ENCODE measurements at regions not wholly inside any gene's neighbourhood (a gene's known extent, or its start where the extent isn't known, plus 50 kb on each side); places are given as distances from the start of the nearest gene placed in this dataset.

DNA sequence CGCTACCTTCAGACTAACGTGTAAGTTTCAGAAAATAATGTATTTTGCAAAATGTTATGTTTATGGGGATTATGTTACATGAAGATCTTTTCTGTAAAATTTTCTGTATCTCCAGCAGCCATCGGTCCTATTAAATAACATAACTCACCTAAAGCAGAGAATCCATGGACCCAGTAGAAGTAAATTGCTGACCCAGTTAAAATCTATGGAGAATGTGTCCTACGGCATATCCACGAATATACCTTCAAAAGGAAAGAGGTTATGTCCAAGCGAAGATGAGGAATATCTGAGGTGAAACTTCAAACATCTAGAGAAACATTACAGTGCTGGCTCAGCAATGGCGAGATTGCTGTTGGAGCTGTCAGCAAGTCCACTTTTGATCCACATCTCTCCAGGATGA, 492.2 kb upstream of the ADAMTS16 start:
- Mint-ChIP-seq H3K36me3 (ENCODE audit: low read depth, unreplicated experiment) (no peaks in the 10 kb centered on the region), H3K4me3 (ENCODE audit: unreplicated experiment) (no peak overlapping the region), H3K9me3 (ENCODE audit: unreplicated experiment) (peaks cover 1% of the 10 kb centered on the region), H3K27me3 (ENCODE audit: low read depth, unreplicated experiment) (peaks cover 9% of the 10 kb centered on the region), H3K4me1 (ENCODE audit: low read depth, unreplicated experiment) (peaks cover 7% of the 10 kb centered on the region), H3K27ac (ENCODE audit: unreplicated experiment) (no peak overlapping the region)
- no peaks in the 10 kb centered on the region for H3K9me3 ChIP-seq (ENCODE audit: insufficient read depth, low read depth, low read length)
- H3K4me3 ChIP-seq (ENCODE audit: insufficient read depth, low read depth, low read length): no peak overlapping the region
- H4K20me1 ChIP-seq (ENCODE audit: insufficient read depth, low read length): no peaks in the 10 kb centered on the region
- H3K27ac ChIP-seq (ENCODE audit: low read depth, low read length): no peak overlapping the region
- H3K4me1 ChIP-seq (ENCODE audit: insufficient read depth, low read length): no peaks in the 10 kb centered on the region
- H3K9ac ChIP-seq (ENCODE audit: low read length): no peak overlapping the region
- no peak overlapping the region for H2AFZ ChIP-seq (ENCODE audit: low read depth, low read length)
- no peaks in the 10 kb centered on the region for H3K27me3 ChIP-seq (ENCODE audit: insufficient read depth, low read length)
- TF ChIP-seq, protein P1, sequence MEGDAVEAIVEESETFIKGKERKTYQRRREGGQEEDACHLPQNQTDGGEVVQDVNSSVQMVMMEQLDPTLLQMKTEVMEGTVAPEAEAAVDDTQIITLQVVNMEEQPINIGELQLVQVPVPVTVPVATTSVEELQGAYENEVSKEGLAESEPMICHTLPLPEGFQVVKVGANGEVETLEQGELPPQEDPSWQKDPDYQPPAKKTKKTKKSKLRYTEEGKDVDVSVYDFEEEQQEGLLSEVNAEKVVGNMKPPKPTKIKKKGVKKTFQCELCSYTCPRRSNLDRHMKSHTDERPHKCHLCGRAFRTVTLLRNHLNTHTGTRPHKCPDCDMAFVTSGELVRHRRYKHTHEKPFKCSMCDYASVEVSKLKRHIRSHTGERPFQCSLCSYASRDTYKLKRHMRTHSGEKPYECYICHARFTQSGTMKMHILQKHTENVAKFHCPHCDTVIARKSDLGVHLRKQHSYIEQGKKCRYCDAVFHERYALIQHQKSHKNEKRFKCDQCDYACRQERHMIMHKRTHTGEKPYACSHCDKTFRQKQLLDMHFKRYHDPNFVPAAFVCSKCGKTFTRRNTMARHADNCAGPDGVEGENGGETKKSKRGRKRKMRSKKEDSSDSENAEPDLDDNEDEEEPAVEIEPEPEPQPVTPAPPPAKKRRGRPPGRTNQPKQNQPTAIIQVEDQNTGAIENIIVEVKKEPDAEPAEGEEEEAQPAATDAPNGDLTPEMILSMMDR (IDR thresholded peaks at IDR 0.05; ENCODE audit: insufficient read depth, low read depth, low read length): no peak
- no peak for TF ChIP-seq EZH2 (IDR thresholded peaks at IDR 0.05; ENCODE audit: insufficient read depth, low read length)
- H3K36me3 ChIP-seq (ENCODE audit: insufficient read depth, low read length): no peaks in the 10 kb centered on the region
- H3K79me2 ChIP-seq (ENCODE audit: insufficient read depth, low read length): no peaks in the 10 kb centered on the region
- H3K4me2 ChIP-seq (ENCODE audit: low read length): no peak overlapping the region
- no peak for DNase-seq (ENCODE audit: low read depth)
- FAIRE-seq: no peak

DNA sequence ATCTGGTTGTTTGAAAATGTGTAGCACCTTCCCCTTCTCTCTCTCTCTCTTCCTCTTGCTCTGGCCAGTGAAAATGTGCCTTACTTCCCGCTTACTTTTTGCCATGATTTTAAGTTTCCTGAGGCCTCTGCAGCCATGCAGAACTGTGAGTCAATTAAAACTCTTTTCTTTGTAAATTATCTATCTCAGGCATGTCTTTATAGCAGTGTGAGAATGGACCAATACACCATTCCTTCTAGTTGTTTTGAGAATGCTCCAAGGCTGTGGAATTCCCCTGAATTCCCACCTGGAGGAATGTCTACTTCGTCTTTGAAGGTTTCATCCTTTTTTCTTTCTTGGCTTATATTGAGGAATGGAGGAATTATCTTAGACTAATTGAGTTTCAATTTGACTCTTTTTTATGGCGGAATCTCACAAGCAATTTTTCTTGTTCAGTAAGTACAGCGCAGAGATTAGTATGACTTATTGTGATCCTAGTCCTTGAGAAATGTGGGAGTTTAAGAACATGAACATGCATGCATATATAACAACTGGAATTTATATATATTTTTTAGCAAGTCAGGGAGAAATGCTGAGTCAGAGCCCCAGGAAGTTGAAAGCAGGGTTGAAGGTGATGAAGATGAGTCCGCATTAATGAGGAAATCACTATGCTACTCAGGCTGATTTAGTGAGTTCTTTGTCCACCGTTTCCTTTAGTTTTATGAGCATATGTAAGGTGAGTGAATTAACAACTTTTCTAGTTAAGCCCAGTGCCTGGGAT, 488.1 kb upstream of the ADAMTS16 start:
- FAIRE-seq (no peak), DNase-seq (ENCODE audit: low read depth) (no peak)
- Histone ChIP-seq H3K4me2 (ENCODE audit: low read length) (no peak overlapping the region), H3K27me3 (ENCODE audit: insufficient read depth, low read length) (no peaks in the 10 kb centered on the region), H4K20me1 (ENCODE audit: insufficient read depth, low read length) (no peaks in the 10 kb centered on the region), H3K79me2 (ENCODE audit: insufficient read depth, low read length) (no peaks in the 10 kb centered on the region), H3K27ac (ENCODE audit: low read depth, low read length) (no peak overlapping the region), H2AFZ (ENCODE audit: low read depth, low read length) (no peak overlapping the region), H3K4me1 (ENCODE audit: insufficient read depth, low read length) (no peaks in the 10 kb centered on the region), H3K4me3 (ENCODE audit: insufficient read depth, low read depth, low read length) (no peak overlapping the region), H3K9ac (ENCODE audit: low read length) (no peak overlapping the region), H3K36me3 (ENCODE audit: insufficient read depth, low read length) (no peaks in the 10 kb centered on the region), H3K9me3 (ENCODE audit: insufficient read depth, low read depth, low read length) (no peaks in the 10 kb centered on the region)
- H3K27me3 Mint-ChIP-seq (ENCODE audit: low read depth, unreplicated experiment): peaks cover 9% of the 10 kb centered on the region
- no peak overlapping the region for H3K27ac Mint-ChIP-seq (ENCODE audit: unreplicated experiment)
- no peak overlapping the region for H3K4me3 Mint-ChIP-seq (ENCODE audit: unreplicated experiment)
- H3K4me1 Mint-ChIP-seq (ENCODE audit: low read depth, unreplicated experiment): peaks cover 7% of the 10 kb centered on the region
- H3K36me3 Mint-ChIP-seq (ENCODE audit: low read depth, unreplicated experiment): no peaks in the 10 kb centered on the region
- no peaks in the 10 kb centered on the region for H3K9me3 Mint-ChIP-seq (ENCODE audit: unreplicated experiment)
- TF ChIP-seq, protein P1 (IDR thresholded peaks at IDR 0.05; ENCODE audit: insufficient read depth, low read depth, low read length): no peak
- TF ChIP-seq EZH2 (IDR thresholded peaks at IDR 0.05; ENCODE audit: insufficient read depth, low read length): no peak

DNA sequence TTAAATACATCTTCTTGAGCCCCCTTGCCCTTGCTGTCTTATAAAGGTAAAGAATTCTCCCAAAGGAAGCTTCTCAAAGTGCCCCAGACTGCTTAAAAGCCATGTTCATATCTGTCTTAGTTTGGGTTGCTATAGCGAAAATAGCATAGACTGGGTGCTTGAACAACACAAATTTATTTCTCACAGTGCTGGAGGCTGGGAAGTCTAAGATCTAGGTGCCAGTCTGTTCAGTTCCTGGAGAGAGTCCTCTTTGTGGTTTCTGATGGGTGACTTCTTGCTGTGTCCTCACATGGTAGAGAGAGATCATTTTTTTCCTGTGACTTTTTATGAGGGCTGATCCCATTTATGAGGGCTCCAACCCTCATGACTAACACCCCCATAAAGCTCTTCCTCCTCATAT, 486.7 kb upstream of the ADAMTS16 start:
- Histone ChIP-seq H4K20me1 (ENCODE audit: insufficient read depth, low read length) (no peaks in the 10 kb centered on the region), H3K27ac (ENCODE audit: low read depth, low read length) (no peak overlapping the region), H3K27me3 (ENCODE audit: insufficient read depth, low read length) (no peaks in the 10 kb centered on the region), H3K4me2 (ENCODE audit: low read length) (no peak overlapping the region), H3K36me3 (ENCODE audit: insufficient read depth, low read length) (no peaks in the 10 kb centered on the region), H2AFZ (ENCODE audit: low read depth, low read length) (no peak overlapping the region), H3K9me3 (ENCODE audit: insufficient read depth, low read depth, low read length) (no peaks in the 10 kb centered on the region), H3K4me3 (ENCODE audit: insufficient read depth, low read depth, low read length) (no peak overlapping the region), H3K79me2 (ENCODE audit: insufficient read depth, low read length) (no peaks in the 10 kb centered on the region), H3K9ac (ENCODE audit: low read length) (no peak overlapping the region), H3K4me1 (ENCODE audit: insufficient read depth, low read length) (no peaks in the 10 kb centered on the region)
- Mint-ChIP-seq H3K9me3 (ENCODE audit: unreplicated experiment) (no peaks in the 10 kb centered on the region), H3K4me3 (ENCODE audit: unreplicated experiment) (no peak overlapping the region), H3K27me3 (ENCODE audit: low read depth, unreplicated experiment) (peaks cover 9% of the 10 kb centered on the region), H3K4me1 (ENCODE audit: low read depth, unreplicated experiment) (peaks cover 7% of the 10 kb centered on the region), H3K27ac (ENCODE audit: unreplicated experiment) (no peak overlapping the region), H3K36me3 (ENCODE audit: low read depth, unreplicated experiment) (no peaks in the 10 kb centered on the region)
- TF ChIP-seq, protein P1 (IDR thresholded peaks at IDR 0.05; ENCODE audit: insufficient read depth, low read depth, low read length): no peak
- TF ChIP-seq EZH2 (IDR thresholded peaks at IDR 0.05; ENCODE audit: insufficient read depth, low read length): no peak
- DNase-seq (ENCODE audit: low read depth): no peak
- FAIRE-seq: no peak
